ENCODE measurements at regions not wholly inside any gene's neighbourhood (a gene's known extent, or its start where the extent isn't known, plus 50 kb on each side); places are given as distances from the start of the nearest gene placed in this dataset.

- DNase-seq = no peak
- Histone ChIP-seq H2AFZ (no peak overlapping the region), H3K9me2 (ENCODE audit: insufficient read depth) (no peaks in the 10 kb centered on the region), H4K20me1 (ENCODE audit: insufficient read depth) (no peaks in the 10 kb centered on the region), H3K4me3 (no peak overlapping the region), H3K36me3 (ENCODE audit: low read depth) (no peaks in the 10 kb centered on the region), H3K27ac (no peak overlapping the region), H3K4me1 (replicated peaks; ENCODE audit: insufficient read depth) (no peaks in the 10 kb centered on the region), H3K9me3 (ENCODE audit: insufficient read depth, low read depth) (no peaks in the 10 kb centered on the region), H3K27me3 (ENCODE audit: insufficient read depth, low read depth) (no peaks in the 10 kb centered on the region), H3F3A (ENCODE audit: insufficient read depth, low read depth) (no peaks in the 10 kb centered on the region), H3K79me2 (ENCODE audit: low read depth) (no peaks in the 10 kb centered on the region), H3K4me2 (no peak overlapping the region)
- ChIA-PET CTCF (no interaction called here), POLR2A (ENCODE audit: unreplicated experiment) (no interaction called here)
- BruUV-seq (replicated peaks) = no TSS peak
- intact Hi-C loops (cut with micrococcal nuclease; ENCODE audit: unreplicated experiment) = no loop called here
- no peak for TF ChIP-seq EZH2 (IDR thresholded peaks at IDR 0.05; ENCODE audit: low read depth)
- TF ChIP-seq, protein P1, sequence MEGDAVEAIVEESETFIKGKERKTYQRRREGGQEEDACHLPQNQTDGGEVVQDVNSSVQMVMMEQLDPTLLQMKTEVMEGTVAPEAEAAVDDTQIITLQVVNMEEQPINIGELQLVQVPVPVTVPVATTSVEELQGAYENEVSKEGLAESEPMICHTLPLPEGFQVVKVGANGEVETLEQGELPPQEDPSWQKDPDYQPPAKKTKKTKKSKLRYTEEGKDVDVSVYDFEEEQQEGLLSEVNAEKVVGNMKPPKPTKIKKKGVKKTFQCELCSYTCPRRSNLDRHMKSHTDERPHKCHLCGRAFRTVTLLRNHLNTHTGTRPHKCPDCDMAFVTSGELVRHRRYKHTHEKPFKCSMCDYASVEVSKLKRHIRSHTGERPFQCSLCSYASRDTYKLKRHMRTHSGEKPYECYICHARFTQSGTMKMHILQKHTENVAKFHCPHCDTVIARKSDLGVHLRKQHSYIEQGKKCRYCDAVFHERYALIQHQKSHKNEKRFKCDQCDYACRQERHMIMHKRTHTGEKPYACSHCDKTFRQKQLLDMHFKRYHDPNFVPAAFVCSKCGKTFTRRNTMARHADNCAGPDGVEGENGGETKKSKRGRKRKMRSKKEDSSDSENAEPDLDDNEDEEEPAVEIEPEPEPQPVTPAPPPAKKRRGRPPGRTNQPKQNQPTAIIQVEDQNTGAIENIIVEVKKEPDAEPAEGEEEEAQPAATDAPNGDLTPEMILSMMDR (conservative IDR thresholded peaks at IDR 0.05) = no peak
Measured at GRCh38 chr14:86942936-86943335, 1050.0 kb downstream of the GALC start.

DNA sequence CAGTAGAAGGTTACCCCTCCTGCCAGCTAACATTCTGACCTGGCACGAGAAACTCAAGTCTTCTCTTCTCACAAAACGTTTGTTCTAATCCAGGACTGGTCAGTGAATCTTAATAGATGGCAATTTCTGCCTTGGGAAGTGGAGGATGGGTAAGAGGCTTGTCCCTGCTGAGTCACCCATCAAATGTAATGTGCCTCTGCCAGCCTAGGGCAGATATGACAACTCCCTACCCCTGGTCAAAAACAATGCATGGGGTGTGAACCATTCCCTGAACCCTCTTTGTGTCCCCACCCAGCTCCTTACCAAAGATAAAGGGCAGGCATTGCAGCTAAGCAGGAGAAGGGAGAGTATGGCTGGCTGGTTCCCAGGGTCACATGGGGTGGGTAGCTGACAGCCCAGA, 1052.9 kb downstream of the GALC start:
- no peak overlapping the region for H3K4me3 ChIP-seq
- no peaks in the 10 kb centered on the region for H3K79me2 ChIP-seq (ENCODE audit: low read depth)
- no peaks in the 10 kb centered on the region for H3K27me3 ChIP-seq (ENCODE audit: insufficient read depth, low read depth)
- POLR2A ChIA-PET (ENCODE audit: unreplicated experiment) = no interaction called here
- intact Hi-C loops (cut with micrococcal nuclease; ENCODE audit: unreplicated experiment) = no loop called here
- no TSS peak for BruUV-seq (replicated peaks)
- TF ChIP-seq, protein P1 (conservative IDR thresholded peaks at IDR 0.05) = no peak
- TF ChIP-seq EZH2 (IDR thresholded peaks at IDR 0.05; ENCODE audit: low read depth) = no peak
- H3K4me2 ChIP-seq = no peak overlapping the region
- no peaks in the 10 kb centered on the region for H3F3A ChIP-seq (ENCODE audit: insufficient read depth, low read depth)
- no peaks in the 10 kb centered on the region for H3K9me3 ChIP-seq (ENCODE audit: insufficient read depth, low read depth)
- H4K20me1 ChIP-seq (ENCODE audit: insufficient read depth) = no peaks in the 10 kb centered on the region
- no peak overlapping the region for H3K27ac ChIP-seq
- CTCF ChIA-PET = no interaction called here
- DNase-seq = no peak
- no peaks in the 10 kb centered on the region for H3K4me1 ChIP-seq (replicated peaks; ENCODE audit: insufficient read depth)
- H3K36me3 ChIP-seq (ENCODE audit: low read depth) = no peaks in the 10 kb centered on the region
- no peak overlapping the region for H2AFZ ChIP-seq
- H3K9me2 ChIP-seq (ENCODE audit: insufficient read depth) = no peaks in the 10 kb centered on the region

DNA sequence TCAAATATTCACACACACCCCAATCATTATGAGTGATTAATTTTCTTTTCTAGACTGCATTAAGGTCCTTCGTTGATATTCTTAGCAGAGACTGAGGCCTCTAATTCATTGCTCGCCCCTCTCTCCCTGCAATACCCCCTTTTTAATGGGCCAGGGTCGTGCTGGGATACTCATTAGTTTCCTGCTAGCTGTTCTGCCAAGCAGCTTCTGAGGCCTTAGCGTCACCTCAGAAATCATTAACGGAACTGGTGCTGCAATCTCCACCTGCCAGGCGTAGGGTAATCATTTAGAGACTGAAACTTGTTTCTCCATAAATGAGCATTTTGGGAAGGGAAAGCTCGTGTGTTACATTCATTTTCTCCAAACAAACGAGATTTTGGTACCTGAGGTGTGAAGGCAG, 1054.7 kb downstream of the GALC start:
- Histone ChIP-seq H3K36me3 (ENCODE audit: low read depth) (no peaks in the 10 kb centered on the region), H3K4me1 (replicated peaks; ENCODE audit: insufficient read depth) (no peaks in the 10 kb centered on the region), H3K27me3 (ENCODE audit: insufficient read depth, low read depth) (no peaks in the 10 kb centered on the region), H4K20me1 (ENCODE audit: insufficient read depth) (no peaks in the 10 kb centered on the region), H3K9me3 (ENCODE audit: insufficient read depth, low read depth) (no peaks in the 10 kb centered on the region), H3F3A (ENCODE audit: insufficient read depth, low read depth) (no peaks in the 10 kb centered on the region), H3K4me3 (no peak overlapping the region), H3K79me2 (ENCODE audit: low read depth) (no peaks in the 10 kb centered on the region), H3K27ac (no peak overlapping the region), H3K4me2 (no peak overlapping the region), H2AFZ (no peak overlapping the region), H3K9me2 (ENCODE audit: insufficient read depth) (no peaks in the 10 kb centered on the region)
- TF ChIP-seq, protein P1 (conservative IDR thresholded peaks at IDR 0.05) = no peak
- TF ChIP-seq EZH2 (IDR thresholded peaks at IDR 0.05; ENCODE audit: low read depth) = no peak
- no TSS peak for BruUV-seq (replicated peaks)
- intact Hi-C loops (cut with micrococcal nuclease; ENCODE audit: unreplicated experiment) = no loop called here
- POLR2A ChIA-PET (ENCODE audit: unreplicated experiment) = no interaction called here
- no peak for DNase-seq
- CTCF ChIA-PET = no interaction called here

Data from PC-9 (cell line).